ENCODE measurements at regions not wholly inside any gene's neighbourhood (a gene's known extent, or its start where the extent isn't known, plus 50 kb on each side); places are given as distances from the start of the nearest gene placed in this dataset.

DNA sequence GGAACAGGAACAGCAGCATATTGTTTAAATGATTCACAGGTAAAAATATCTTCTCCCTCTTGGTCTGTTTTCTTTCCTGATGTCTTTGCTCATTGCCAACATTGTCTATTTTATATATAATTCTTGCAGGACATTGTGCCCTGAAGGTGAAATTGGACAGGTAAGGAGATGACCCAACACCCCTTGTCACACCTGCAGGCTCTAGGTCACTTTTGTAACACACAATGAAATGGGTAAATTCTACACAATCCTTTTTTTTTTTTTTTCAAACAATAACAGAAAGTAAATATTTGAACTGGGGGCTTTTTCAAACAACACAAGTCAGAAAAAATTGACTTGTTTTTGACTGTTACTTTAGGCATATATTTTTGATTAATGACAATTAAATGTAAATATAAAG lies 62.9 kb upstream of the ERG start:
- TF ChIP-seq, protein P1, sequence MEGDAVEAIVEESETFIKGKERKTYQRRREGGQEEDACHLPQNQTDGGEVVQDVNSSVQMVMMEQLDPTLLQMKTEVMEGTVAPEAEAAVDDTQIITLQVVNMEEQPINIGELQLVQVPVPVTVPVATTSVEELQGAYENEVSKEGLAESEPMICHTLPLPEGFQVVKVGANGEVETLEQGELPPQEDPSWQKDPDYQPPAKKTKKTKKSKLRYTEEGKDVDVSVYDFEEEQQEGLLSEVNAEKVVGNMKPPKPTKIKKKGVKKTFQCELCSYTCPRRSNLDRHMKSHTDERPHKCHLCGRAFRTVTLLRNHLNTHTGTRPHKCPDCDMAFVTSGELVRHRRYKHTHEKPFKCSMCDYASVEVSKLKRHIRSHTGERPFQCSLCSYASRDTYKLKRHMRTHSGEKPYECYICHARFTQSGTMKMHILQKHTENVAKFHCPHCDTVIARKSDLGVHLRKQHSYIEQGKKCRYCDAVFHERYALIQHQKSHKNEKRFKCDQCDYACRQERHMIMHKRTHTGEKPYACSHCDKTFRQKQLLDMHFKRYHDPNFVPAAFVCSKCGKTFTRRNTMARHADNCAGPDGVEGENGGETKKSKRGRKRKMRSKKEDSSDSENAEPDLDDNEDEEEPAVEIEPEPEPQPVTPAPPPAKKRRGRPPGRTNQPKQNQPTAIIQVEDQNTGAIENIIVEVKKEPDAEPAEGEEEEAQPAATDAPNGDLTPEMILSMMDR (IDR thresholded peaks at IDR 0.05 in 2 of 3, conservative IDR thresholded peaks at IDR 0.05 in 1 of 3; ENCODE audit: control insufficient read depth in 2 of 3, extremely low read depth in 1 of 3, insufficient read depth in 1 of 3, low read depth in 3 of 3, low read length in 3 of 3) = no peak
- TF ChIP-seq SP1 (IDR thresholded peaks at IDR 0.05; ENCODE audit: low read depth, low read length) (no peak), ZNF622 (IDR thresholded peaks at IDR 0.05) (no peak), YY1 (IDR thresholded peaks at IDR 0.05; ENCODE audit: low read depth, low read length) (no peak), BCL3 (IDR thresholded peaks at IDR 0.05; ENCODE audit: borderline replicate concordance, insufficient read depth, low read depth, low read length, poor library complexity, severe bottlenecking) (no peak), TARDBP (IDR thresholded peaks at IDR 0.05; ENCODE audit: borderline replicate concordance) (no peak), STAT3 (IDR thresholded peaks at IDR 0.05; ENCODE audit: low read depth, low read length) (no peak), USF1 (IDR thresholded peaks at IDR 0.05; ENCODE audit: borderline replicate concordance, extremely low read length, insufficient read depth, low read depth, low read length) (no peak), MAX (IDR thresholded peaks at IDR 0.05; ENCODE audit: low read depth, low read length) (no peak), POLR2A (IDR thresholded peaks at IDR 0.05; ENCODE audit: low read depth, low read length) (no peak), FOS (IDR thresholded peaks at IDR 0.05; ENCODE audit: borderline replicate concordance, extremely low read depth, insufficient read length) (no peak)
- TF ChIP-seq, protein P2, sequence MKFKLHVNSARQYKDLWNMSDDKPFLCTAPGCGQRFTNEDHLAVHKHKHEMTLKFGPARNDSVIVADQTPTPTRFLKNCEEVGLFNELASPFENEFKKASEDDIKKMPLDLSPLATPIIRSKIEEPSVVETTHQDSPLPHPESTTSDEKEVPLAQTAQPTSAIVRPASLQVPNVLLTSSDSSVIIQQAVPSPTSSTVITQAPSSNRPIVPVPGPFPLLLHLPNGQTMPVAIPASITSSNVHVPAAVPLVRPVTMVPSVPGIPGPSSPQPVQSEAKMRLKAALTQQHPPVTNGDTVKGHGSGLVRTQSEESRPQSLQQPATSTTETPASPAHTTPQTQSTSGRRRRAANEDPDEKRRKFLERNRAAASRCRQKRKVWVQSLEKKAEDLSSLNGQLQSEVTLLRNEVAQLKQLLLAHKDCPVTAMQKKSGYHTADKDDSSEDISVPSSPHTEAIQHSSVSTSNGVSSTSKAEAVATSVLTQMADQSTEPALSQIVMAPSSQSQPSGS (IDR thresholded peaks at IDR 0.05; ENCODE audit: low read length) = no peak
